ENCODE measurements at regions not wholly inside any gene's neighbourhood (a gene's known extent, or its start where the extent isn't known, plus 50 kb on each side); places are given as distances from the start of the nearest gene placed in this dataset.

GRCh38 chr2:176514805-176515500 lies 245.7 kb downstream of the MTX2 start:
- H3K4me3 ChIP-seq, result no peak overlapping the region
- H3K4me1 ChIP-seq, result no peaks in the 10 kb centered on the region
- DNase-seq, result no peak
- no peaks in the 10 kb centered on the region for H3K36me3 ChIP-seq
- no peak for TF ChIP-seq POLR2A (IDR thresholded peaks at IDR 0.05)
- TF ChIP-seq CTCF (IDR thresholded peaks at IDR 0.05), result no peak
- no peaks in the 10 kb centered on the region for H3K9me3 ChIP-seq
- no peaks in the 10 kb centered on the region for H3K27me3 ChIP-seq
- H3K27ac ChIP-seq, result no peak overlapping the region

GRCh38 chr2:176516051-176516602 lies 246.9 kb downstream of the MTX2 start:
- no peak overlapping the region for H3K27ac ChIP-seq
- no peak overlapping the region for H3K4me3 ChIP-seq
- no peaks in the 10 kb centered on the region for H3K9me3 ChIP-seq
- no peaks in the 10 kb centered on the region for H3K4me1 ChIP-seq
- no peaks in the 10 kb centered on the region for H3K27me3 ChIP-seq
- TF ChIP-seq POLR2A (IDR thresholded peaks at IDR 0.05) (no peak), CTCF (IDR thresholded peaks at IDR 0.05) (no peak)
- H3K36me3 ChIP-seq, result no peaks in the 10 kb centered on the region
- DNase-seq, result no peak

GRCh38 chr2:176518823-176519222 lies 249.6 kb downstream of the MTX2 start:
- Histone ChIP-seq H3K36me3 (no peaks in the 10 kb centered on the region), H3K9me3 (no peaks in the 10 kb centered on the region), H3K4me3 (no peak overlapping the region), H3K27ac (no peak overlapping the region), H3K4me1 (no peaks in the 10 kb centered on the region), H3K27me3 (no peaks in the 10 kb centered on the region)
- DNase-seq, result no peak
- TF ChIP-seq CTCF (IDR thresholded peaks at IDR 0.05) (no peak), POLR2A (IDR thresholded peaks at IDR 0.05) (no peak)

- Histone ChIP-seq H3K4me1 (no peaks in the 10 kb centered on the region), H3K27me3 (no peaks in the 10 kb centered on the region), H3K4me3 (no peak overlapping the region), H3K36me3 (no peaks in the 10 kb centered on the region), H3K9me3 (no peaks in the 10 kb centered on the region), H3K27ac (no peak overlapping the region)
- no peak for TF ChIP-seq CTCF (IDR thresholded peaks at IDR 0.05)
- TF ChIP-seq POLR2A (IDR thresholded peaks at IDR 0.05), result no peak
- no peak for DNase-seq
These were observed 252.8 kb downstream of the MTX2 start for GRCh38 chr2:176521878-176522670.

GRCh38 chr2:176525086-176525485 lies 255.8 kb downstream of the MTX2 start:
- Histone ChIP-seq H3K4me1 (no peaks in the 10 kb centered on the region), H3K27ac (no peak overlapping the region), H3K27me3 (no peaks in the 10 kb centered on the region), H3K9me3 (no peaks in the 10 kb centered on the region), H3K4me3 (no peak overlapping the region), H3K36me3 (no peaks in the 10 kb centered on the region)
- no peak for TF ChIP-seq POLR2A (IDR thresholded peaks at IDR 0.05)
- no peak for TF ChIP-seq CTCF (IDR thresholded peaks at IDR 0.05)
- DNase-seq, result no peak

Data from Peyer's patch (tissue), 4 donors.